H1 (cell line): ENCODE measurements at regions not wholly inside any gene's neighbourhood (a gene's known extent, or its start where the extent isn't known, plus 50 kb on each side); places are given as distances from the start of the nearest gene placed in this dataset.

Source experiments
- CTCF ChIA-PET: fragments of 300-600 bp; sonication (Branson Sonifier 250); formaldehyde crosslinking; loops from one replicate; lab custom pipeline; 2021; ENCODE audit not compliant: partially characterized antibody; lab: Charles Lee
- POLR2A ChIA-PET: fragments of 300-600 bp; sonication (Branson Sonifier 250); formaldehyde crosslinking; loops from one replicate; lab custom pipeline; 2021; ENCODE audit warnings: inconsistent platforms; ENCODE audit not compliant: partially characterized antibody; lab: Charles Lee
- DNase-seq, 2 experiments: peaks; one replicate each; pipeline versions ENCODE4 v3.0.0 to v3.0.0-alpha.2; 2010 to 2022; ENCODE audit warnings: low spot score in 2 of 2, low read depth in 1 of 2, mixed read lengths in 1 of 2
- FAIRE-seq: peaks from 2 replicates; lab custom pipeline; 2011; peaks lifted over from hg19 to GRCh38; lab: Jason Lieb, UNC
- H2AFZ ChIP-seq: 2 replicates; pipeline ENCODE4 v1.8.1; 2012; ENCODE audit warnings: low read length, inconsistent platforms
- H2AK5ac ChIP-seq: 2 replicates; pipeline ENCODE4 v1.6.1; 2013; ENCODE audit warnings: low read depth, low read length
- H2BK120ac ChIP-seq: replicated peaks from 2 replicates; pipeline ENCODE3; 2013; ENCODE audit warnings: low read depth, low read length, inconsistent platforms
- H2BK12ac ChIP-seq: 2 replicates; pipeline ENCODE4 v1.6.1; 2013; ENCODE audit warnings: low read depth, low read length
- H2BK15ac ChIP-seq: 2 replicates; pipeline ENCODE4 v1.6.1; 2013; ENCODE audit warnings: low read length
- H2BK20ac ChIP-seq: 2 replicates; pipeline ENCODE4 v1.6.1; 2013; ENCODE audit warnings: low read length
- H2BK5ac ChIP-seq: 2 replicates; pipeline ENCODE4 v1.6.1; 2013; ENCODE audit warnings: low read depth, low read length
- H3K14ac ChIP-seq: 2 replicates; pipeline ENCODE4 v1.6.1; 2013; ENCODE audit warnings: inconsistent platforms; ENCODE audit not compliant: insufficient read length
- H3K18ac ChIP-seq: 2 replicates; pipeline ENCODE4 v1.6.1; 2013; ENCODE audit warnings: low read length; ENCODE audit errors: extremely low read depth
- H3K23ac ChIP-seq: 2 replicates; pipeline ENCODE4 v1.6.1; 2013; ENCODE audit warnings: inconsistent platforms; ENCODE audit not compliant: insufficient read length
- H3K23me2 ChIP-seq: 2 replicates; pipeline ENCODE4 v1.6.1; 2013; ENCODE audit warnings: low read depth, low read length
- H3K27ac ChIP-seq: 2 replicates; pipeline ENCODE4 v1.6.1; 2011; ENCODE audit warnings: low read depth, low read length, inconsistent platforms
- H3K27me3 ChIP-seq, 4 experiments: replicated peaks in 1 of 4; 1 replicate in 1 of 4; 2 replicates in 3 of 4; pipeline versions ENCODE4 v1.6.1 to v1.8.1; 2011 to 2013; ENCODE audit warnings: low read length in 3 of 4, mild to moderate bottlenecking in 3 of 4, inconsistent platforms in 2 of 4, mixed read lengths in 2 of 4, moderate library complexity in 1 of 4; ENCODE audit not compliant: control insufficient read depth in 3 of 4, insufficient read depth in 3 of 4; ENCODE audit errors: extremely low read depth in 1 of 4
- H3K36me3 ChIP-seq, 4 experiments: 2 replicates each; pipeline versions ENCODE4 v1.6.1 to v1.8.1; 2011 to 2013; ENCODE audit warnings: mild to moderate bottlenecking in 4 of 4, low read length in 3 of 4, moderate library complexity in 2 of 4, control low read depth in 1 of 4, inconsistent platforms in 1 of 4; ENCODE audit not compliant: insufficient read depth in 4 of 4, control insufficient read depth in 2 of 4
- H3K4ac ChIP-seq: replicated peaks from 2 replicates; pipeline ENCODE3; 2013; ENCODE audit warnings: low read length, low read depth, mixed read lengths, inconsistent platforms; ENCODE audit not compliant: insufficient read length
- H3K4me1 ChIP-seq, 4 experiments: replicated peaks in 1 of 4; 1 replicate in 1 of 4; 2 replicates in 3 of 4; pipeline versions ENCODE4 v1.6.1 to v1.8.1; 2011 to 2013; ENCODE audit warnings: low read length in 3 of 4, inconsistent platforms in 2 of 4, mixed read lengths in 1 of 4; ENCODE audit not compliant: insufficient read depth in 4 of 4, control insufficient read depth in 3 of 4
- H3K4me2 ChIP-seq, 2 experiments: 2 replicates each; pipeline versions ENCODE4 v1.6.1 to v1.8.1; 2011 to 2013; ENCODE audit warnings: low read depth in 2 of 2, low read length in 2 of 2, control low read depth in 1 of 2, inconsistent platforms in 1 of 2, mild to moderate bottlenecking in 1 of 2; ENCODE audit not compliant: insufficient read depth in 1 of 2
- H3K4me3 ChIP-seq, 4 experiments: fragments of 200-600, 300-600 bp in 1 of 4; sonication (generic), shearing (Covaris generic), sonication (Bioruptor Twin) in 1 of 4; 2 replicates each; pipeline versions ENCODE4 v1.5.1 to v1.8.1; 2011 to 2016; ENCODE audit warnings: low read length in 4 of 4, low read depth in 3 of 4, control low read depth in 2 of 4, inconsistent platforms in 2 of 4, mild to moderate bottlenecking in 2 of 4, mixed read lengths in 1 of 4, moderate library complexity in 1 of 4; ENCODE audit not compliant: insufficient read depth in 2 of 4; ENCODE audit errors: extremely low read depth in 1 of 4
- H3K56ac ChIP-seq: replicated peaks from 2 replicates; pipeline ENCODE3; 2013; ENCODE audit warnings: low read depth, mild to moderate bottlenecking, mixed read lengths, low read length, inconsistent platforms; ENCODE audit not compliant: insufficient read length
- H3K79me1 ChIP-seq: 2 replicates; pipeline ENCODE4 v1.6.1; 2013; ENCODE audit warnings: low read depth, low read length, control low read depth
- H3K79me2 ChIP-seq, 2 experiments: 2 replicates each; pipeline versions ENCODE4 v1.6.1 to v1.8.1; 2012 to 2013; ENCODE audit warnings: low read length in 2 of 2, mild to moderate bottlenecking in 2 of 2, inconsistent platforms in 1 of 2; ENCODE audit not compliant: insufficient read depth in 2 of 2, control insufficient read depth in 1 of 2
- H3K9ac ChIP-seq, 4 experiments: replicated peaks in 1 of 4; 1 replicate in 1 of 4; 2 replicates in 3 of 4; pipeline versions ENCODE4 v1.6.1 to v1.8.1; 2011 to 2013; ENCODE audit warnings: low read depth in 3 of 4, low read length in 3 of 4, control low read depth in 2 of 4, mild to moderate bottlenecking in 2 of 4, moderate library complexity in 2 of 4, inconsistent platforms in 1 of 4; ENCODE audit errors: extremely low read depth in 1 of 4
- H3K9me3 ChIP-seq, 2 experiments: 2 replicates each; pipeline versions ENCODE4 v1.6.1 to v1.8.1; 2012 to 2013; ENCODE audit warnings: mild to moderate bottlenecking in 2 of 2, moderate library complexity in 2 of 2, control low read depth in 1 of 2, inconsistent platforms in 1 of 2, low read depth in 1 of 2, low read length in 1 of 2, mixed read lengths in 1 of 2; ENCODE audit not compliant: insufficient read depth in 2 of 2
- H4K20me1 ChIP-seq, 2 experiments: replicated peaks in 1 of 2; 2 replicates each; pipeline versions ENCODE3 to v1.8.1; 2011 to 2013; ENCODE audit warnings: inconsistent platforms in 2 of 2, low read length in 2 of 2, mild to moderate bottlenecking in 1 of 2; ENCODE audit not compliant: insufficient read depth in 2 of 2, control insufficient read depth in 1 of 2
- H4K5ac ChIP-seq: 2 replicates; pipeline ENCODE4 v1.6.1; 2013; ENCODE audit warnings: low read length, low read depth, mixed read lengths, inconsistent platforms; ENCODE audit not compliant: insufficient read length
- H4K8ac ChIP-seq: 2 replicates; pipeline ENCODE4 v1.8.0; 2013; ENCODE audit warnings: mild to moderate bottlenecking, moderate library complexity, low read length, inconsistent platforms; ENCODE audit not compliant: insufficient read depth; ENCODE audit errors: extremely low read depth
- H4K91ac ChIP-seq: replicated peaks from 2 replicates; pipeline ENCODE3; 2013; ENCODE audit warnings: low read length, mixed read lengths, inconsistent platforms; ENCODE audit not compliant: insufficient read length
- ATF2 ChIP-seq: IDR thresholded peaks from 2 replicates; pipeline ENCODE4 v1.6.1; 2012; ENCODE audit warnings: low read length, inconsistent platforms
- BCL11A ChIP-seq, 2 experiments: IDR thresholded peaks; one replicate each; pipeline ENCODE4 v1.6.1; 2011; ENCODE audit warnings: low read depth in 2 of 2, low read length in 2 of 2, mild to moderate bottlenecking in 2 of 2
- BRCA1 ChIP-seq: IDR thresholded peaks from 2 replicates; pipeline ENCODE4 v1.6.1; 2012; ENCODE audit warnings: low read depth, low read length, improper control_type of control experiment
- CBX5 ChIP-seq: fragments of 300-800, 300-1000 bp; sonication (generic); IDR thresholded peaks from 2 replicates; pipeline ENCODE4 v1.7.1; 2016; ENCODE audit warnings: antibody characterized with exemption, low read length, low read depth
- CHD2 ChIP-seq: IDR thresholded peaks from 2 replicates; pipeline ENCODE4 v1.6.1; 2012; ENCODE audit warnings: low read length, improper control_type of control experiment
- GTF2F1 ChIP-seq: IDR thresholded peaks from 2 replicates; pipeline ENCODE4 v1.6.1; 2012; ENCODE audit warnings: low read depth, low read length, improper control_type of control experiment, borderline replicate concordance
- SIRT6 ChIP-seq: IDR thresholded peaks from one replicate; pipeline ENCODE4 v1.7.1; 2012; ENCODE audit warnings: low read length, inconsistent platforms
- YY1 ChIP-seq: IDR thresholded peaks from 2 replicates; pipeline ENCODE4 v1.6.1; 2011; ENCODE audit warnings: low read depth, mild to moderate bottlenecking, low read length
- WGBS, 2 experiments: shearing (Covaris generic) in 1 of 2; methylation state at CpG; one replicate each; pipeline versions ENCODE4 v1.1.6 to v1.1.7; 2013 to 2015; ENCODE audit warnings: low lambda C conversion rate in 2 of 2, mixed read lengths in 2 of 2, inconsistent platforms in 1 of 2, low coverage in 1 of 2, missing lambda C conversion rate in 1 of 2; ENCODE audit not compliant: insufficient replicate concordance in 2 of 2, insufficient coverage in 1 of 2, insufficient read length in 1 of 2; ENCODE audit errors: extremely low coverage in 1 of 2, missing lambda C conversion rate in 1 of 2; 5-methylcytosine and 5-hydroxymethylcytosine counted together

GRCh38 chr13:47117268-47117667, 220.4 kb upstream of the HTR2A start:
- Histone ChIP-seq H2BK120ac (no peak overlapping the region), H3K79me1 (no peaks in the 10 kb centered on the region), H3K23me2 (no peaks in the 10 kb centered on the region), H3K27me3 (no peaks in the 10 kb centered on the region), H2BK5ac (no peak overlapping the region), H4K5ac (no peak overlapping the region), H3K36me3 (no peaks in the 10 kb centered on the region), H4K20me1 (no peaks in the 10 kb centered on the region), H3K27ac (no peak overlapping the region), H2AK5ac (no peak overlapping the region), H3K4ac (no peak overlapping the region), H3K4me3 (no peak overlapping the region), H3K56ac (no peak overlapping the region), H3K4me2 (no peak overlapping the region), H3K23ac (no peak overlapping the region), H3K9me3 (no peaks in the 10 kb centered on the region), H4K91ac (no peak overlapping the region), H3K79me2 (no peaks in the 10 kb centered on the region), H2BK15ac (no peak overlapping the region), H2BK20ac (no peak overlapping the region), H2BK12ac (no peak overlapping the region), H3K14ac (no peak overlapping the region), H2AFZ (no peak overlapping the region), H3K4me1 (peaks cover 2 to 10% (median 6%) of the 10 kb centered on the region in 4 experiments; a peak in 6 of 7 replicates), H3K18ac (no peak overlapping the region), H3K9ac (no peak overlapping the region)
- POLR2A ChIA-PET = no interaction called here
- DNase-seq (no peak), FAIRE-seq (no peak)
- CTCF ChIA-PET = no interaction called here
- WGBS, 2 experiments = 81% methylated on average over 3 of the region's 3 CpGs; no CpG with 5 or more reads in 1 of the 2 experiments
- no peak for TF ChIP-seq CBX5
- TF ChIP-seq SIRT6 = no peak
- TF ChIP-seq CHD2 = no peak
- TF ChIP-seq ATF2 = no peak
- no peak for TF ChIP-seq YY1
- no peak for TF ChIP-seq GTF2F1
- TF ChIP-seq BCL11A (IDR thresholded peaks at IDR 0.05; ENCODE audit: low read depth in 2 of 2, low read length in 2 of 2) = no peak
- no peak for TF ChIP-seq BRCA1
- TF ChIP-seq, all 59 proteins: peak for 0
- H4K8ac ChIP-seq = no peak overlapping the region
